ENCODE measurements at regions not wholly inside any gene's neighbourhood (a gene's known extent, or its start where the extent isn't known, plus 50 kb on each side); places are given as distances from the start of the nearest gene placed in this dataset.
"Not testable (repeated sequence)": the region's sequence is repeated elsewhere in the genome, so short reads cannot be mapped to it uniquely, and the experiment has no call there.

GRCh38 chr11:38562562-38562961 is 1964.5 kb upstream of the RAG2 start:
- no peak for DNase-seq (ENCODE audit: low read depth)

- no peak for DNase-seq (ENCODE audit: low read depth)
Observed at GRCh38 chr11:38553148-38553547, 1955.1 kb upstream of the RAG2 start.

GRCh38 chr11:38547462-38547861 is 1949.4 kb upstream of the RAG2 start:
- no peak for DNase-seq (ENCODE audit: low read depth)

- DNase-seq (ENCODE audit: low read depth): no peak
Observed at GRCh38 chr11:38543986-38544385, 1946.0 kb upstream of the RAG2 start.

- no peak for DNase-seq (ENCODE audit: low read depth)
Observed at GRCh38 chr11:38543311-38543710, 1945.3 kb upstream of the RAG2 start.

GRCh38 chr11:38538866-38539680 is 1941.0 kb upstream of the RAG2 start:
- DNase-seq (ENCODE audit: low read depth): no peak

GRCh38 chr11:38530226-38530625 is 1932.2 kb upstream of the RAG2 start:
- DNase-seq (ENCODE audit: low read depth): no peak

- DNase-seq (ENCODE audit: low read depth): no peak
Observed at GRCh38 chr11:38524945-38525344, 1926.9 kb upstream of the RAG2 start.

GRCh38 chr11:38517991-38518390 is 1920.0 kb upstream of the RAG2 start:
- no peak for DNase-seq (ENCODE audit: low read depth)

- not testable (repeated sequence) for DNase-seq (ENCODE audit: low read depth)
Observed at GRCh38 chr11:38512830-38513229, 1914.8 kb upstream of the RAG2 start.

GRCh38 chr11:38510041-38510440 is 1912.0 kb upstream of the RAG2 start:
- DNase-seq (ENCODE audit: low read depth): no peak

- DNase-seq (ENCODE audit: low read depth): no peak
Observed at GRCh38 chr11:38503876-38504275, 1905.8 kb upstream of the RAG2 start.

GRCh38 chr11:38498721-38499120 is 1900.7 kb upstream of the RAG2 start:
- no peak for DNase-seq (ENCODE audit: low read depth)

GRCh38 chr11:38491986-38492385 is 1894.0 kb upstream of the RAG2 start:
- no peak for DNase-seq (ENCODE audit: low read depth)

- no peak for DNase-seq (ENCODE audit: low read depth)
Observed at GRCh38 chr11:38481391-38481790, 1883.4 kb upstream of the RAG2 start.

GRCh38 chr11:38476808-38477575 is 1879.0 kb upstream of the RAG2 start:
- DNase-seq (ENCODE audit: low read depth): no peak

GRCh38 chr11:38461751-38462150 is 1863.7 kb upstream of the RAG2 start:
- DNase-seq (ENCODE audit: low read depth): no peak

GRCh38 chr11:38460896-38461295 is 1862.9 kb upstream of the RAG2 start:
- no peak for DNase-seq (ENCODE audit: low read depth)

- no peak for DNase-seq (ENCODE audit: low read depth)
Observed at GRCh38 chr11:38460429-38460828, 1862.4 kb upstream of the RAG2 start.

- DNase-seq (ENCODE audit: low read depth): no peak
Observed at GRCh38 chr11:38456371-38456770, 1858.3 kb upstream of the RAG2 start.

- DNase-seq (ENCODE audit: low read depth): no peak
Observed at GRCh38 chr11:38448284-38448683, 1850.2 kb upstream of the RAG2 start.

GRCh38 chr11:38446336-38446735 is 1848.3 kb upstream of the RAG2 start:
- DNase-seq (ENCODE audit: low read depth): no peak

- no peak for DNase-seq (ENCODE audit: low read depth)
Observed at GRCh38 chr11:38438091-38438490, 1840.1 kb upstream of the RAG2 start.

Data from GM04504 (cell line).